HT-29 (cell line): ENCODE measurements at regions not wholly inside any gene's neighbourhood (a gene's known extent, or its start where the extent isn't known, plus 50 kb on each side); places are given as distances from the start of the nearest gene placed in this dataset.
A peak's percentile ranks its signal among the peaks of the same experiment; 100 is the strongest.
"Not testable (repeated sequence)": the region's sequence is repeated elsewhere in the genome, so short reads cannot be mapped to it uniquely, and the experiment has no call there.

Experiments used
- DNase-seq: peaks from one replicate; pipeline ENCODE4 v3.0.0-alpha.2; 2015; ENCODE audit warnings: low spot score

DNA sequence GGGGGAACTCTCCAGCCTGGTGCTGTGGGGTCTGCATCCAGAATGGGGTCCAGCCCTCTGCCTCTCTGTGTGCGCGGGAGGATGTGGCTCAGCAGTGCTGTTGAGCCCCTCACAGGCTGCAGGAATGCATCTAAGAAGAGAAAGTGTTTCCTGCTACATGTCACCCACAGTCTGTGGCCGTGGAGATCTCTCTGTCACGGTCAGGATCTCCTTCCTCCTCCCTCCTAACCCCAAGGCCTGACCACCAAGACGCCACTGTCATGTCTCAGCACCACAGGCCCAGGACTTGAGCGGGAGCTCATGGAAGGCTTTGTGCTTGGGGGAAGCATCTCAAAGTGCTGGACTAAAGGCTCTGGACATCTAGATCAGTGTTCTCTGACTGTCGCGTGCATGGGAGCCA lies 90.1 kb downstream of the SREK1 start:
- no peak for DNase-seq

DNA sequence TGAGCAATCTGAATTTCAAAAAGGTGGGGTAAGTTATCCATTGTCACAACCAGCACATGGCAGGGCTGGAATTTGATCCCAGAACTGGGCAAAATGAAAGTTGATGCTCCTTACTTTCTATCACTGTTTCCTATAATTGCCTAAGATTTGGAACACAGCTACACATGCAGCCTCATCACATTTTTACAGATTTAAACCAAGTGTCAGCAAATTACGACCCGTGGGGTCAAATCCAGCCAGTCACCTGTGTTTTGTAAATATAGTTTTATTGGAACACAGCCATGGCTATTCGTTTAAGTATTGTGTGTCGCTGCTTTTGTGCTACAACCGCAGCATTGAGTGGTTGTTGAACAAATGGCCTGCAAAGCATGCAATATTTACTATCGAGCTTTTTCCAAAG lies 94.3 kb downstream of the SREK1 start:
- no peak for DNase-seq

DNA sequence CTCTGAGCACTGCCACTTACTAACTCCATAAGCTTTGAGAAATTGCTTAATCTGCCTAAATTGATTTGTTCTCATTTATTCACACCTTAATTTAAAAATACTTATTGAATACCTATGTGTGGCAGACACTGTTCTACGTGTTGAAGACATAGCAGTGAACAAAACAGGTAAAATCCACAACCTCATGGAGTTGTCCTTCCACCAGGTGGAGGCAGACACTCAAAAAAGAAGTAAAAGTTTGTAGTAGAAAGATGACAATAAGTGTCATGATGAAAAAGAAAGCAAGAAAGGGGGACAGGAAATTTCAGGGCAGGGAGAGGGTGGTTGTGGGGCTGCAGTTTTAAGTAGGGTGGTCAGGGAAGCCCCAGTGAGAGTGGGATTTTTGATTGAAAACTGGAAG lies 94.9 kb downstream of the SREK1 start:
- peak; percentile 44 for DNase-seq

GRCh38 chr5:66241136-66241825 lies 97.2 kb downstream of the SREK1 start:
- no peak for DNase-seq

GRCh38 chr5:66242050-66242715 lies 98.1 kb downstream of the SREK1 start:
- no peak for DNase-seq

DNA sequence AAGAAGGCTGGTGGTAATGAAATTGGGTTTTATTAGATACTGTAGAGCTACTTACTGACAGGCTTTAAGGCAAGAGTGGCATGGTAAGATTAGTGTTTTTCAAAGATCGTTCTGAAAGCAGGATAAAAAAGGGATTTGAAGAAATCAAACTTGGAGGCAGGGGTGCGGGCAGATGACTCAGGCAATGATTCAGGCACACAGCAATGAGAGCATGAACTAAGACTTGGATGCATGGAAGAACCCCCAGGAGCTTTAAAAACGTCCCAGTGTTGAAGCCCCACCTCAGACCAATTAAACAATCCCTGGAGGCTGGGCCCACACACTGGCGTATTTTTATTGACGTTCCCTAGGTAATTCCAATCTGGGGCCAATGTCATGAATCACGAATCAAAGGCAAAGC lies 102.5 kb downstream of the SREK1 start:
- DNase-seq, result no peak

DNA sequence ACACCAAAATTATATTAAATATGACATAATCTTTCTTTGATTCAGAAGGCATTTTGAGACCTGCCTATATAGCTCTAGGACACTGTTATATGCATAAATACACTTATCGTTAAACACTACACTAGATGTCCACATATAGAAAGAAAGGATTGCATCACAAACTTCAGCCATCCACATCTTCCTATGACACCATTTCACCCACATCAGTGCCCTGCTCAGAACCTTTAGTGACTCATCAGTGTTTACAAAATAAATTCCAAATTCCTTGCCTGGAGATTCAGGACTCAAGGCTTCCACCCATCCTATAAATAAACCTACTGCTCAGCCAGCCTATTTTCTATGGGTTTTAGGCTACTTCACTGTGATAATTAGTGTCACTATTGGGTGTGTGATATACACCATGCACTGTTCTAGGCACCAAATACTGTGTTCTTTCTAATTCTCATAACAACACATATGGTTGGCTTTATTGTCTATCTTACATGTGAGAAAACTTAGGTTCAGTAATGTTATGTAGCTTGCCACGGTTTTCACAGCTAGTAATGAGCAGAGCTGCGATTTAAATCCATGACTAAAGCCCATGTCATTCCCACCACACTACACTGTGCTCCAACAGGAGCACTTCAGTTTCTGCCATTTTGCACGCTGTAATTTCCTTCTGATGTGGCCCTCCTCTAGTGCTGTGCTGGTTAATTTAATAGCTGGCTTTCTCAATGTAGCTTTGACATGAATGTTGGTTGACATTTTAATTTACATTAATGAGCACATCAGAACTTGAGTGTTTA lies 103.3 kb downstream of the SREK1 start:
- peak; percentile 17 for DNase-seq

DNA sequence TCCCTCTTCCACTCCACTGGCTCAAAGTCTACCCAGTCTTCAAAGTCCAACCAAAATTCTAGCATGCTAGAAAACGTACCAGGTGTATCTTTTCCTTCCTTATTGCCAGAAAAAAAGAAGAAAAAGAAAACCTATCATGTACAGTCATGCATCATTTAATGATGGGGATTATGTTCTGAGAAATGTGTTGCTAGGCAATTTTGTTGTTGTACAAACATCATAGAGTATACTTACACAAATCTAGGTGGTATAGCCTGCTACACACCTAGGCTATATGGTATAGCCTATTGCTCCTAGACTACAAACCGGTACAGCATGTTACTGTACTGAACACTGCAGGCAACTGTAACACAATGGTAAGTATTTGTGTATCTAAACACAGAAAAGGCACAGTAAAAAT lies 104.8 kb downstream of the SREK1 start:
- no peak for DNase-seq

DNA sequence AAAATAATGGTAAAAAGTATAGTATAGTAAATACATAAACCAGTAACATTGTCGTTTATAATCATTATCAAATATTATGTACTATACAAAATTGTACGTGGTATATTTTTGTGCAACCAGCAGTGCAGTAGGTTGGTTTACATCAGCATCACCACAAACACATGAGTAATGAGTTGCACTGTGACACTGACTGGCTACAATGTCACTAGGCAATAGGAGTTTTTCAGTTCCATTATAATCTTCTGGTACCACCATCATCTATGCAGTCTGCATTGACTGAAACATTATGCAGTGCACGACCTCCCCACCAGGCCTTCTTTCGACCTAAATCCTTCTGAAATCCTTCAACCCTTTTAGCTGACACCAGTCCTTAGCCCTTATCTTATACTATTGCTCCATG lies 105.8 kb downstream of the SREK1 start:
- DNase-seq, result no peak

- no peak for DNase-seq
These were observed 108.7 kb downstream of the SREK1 start for GRCh38 chr5:66252849-66253248.

DNA sequence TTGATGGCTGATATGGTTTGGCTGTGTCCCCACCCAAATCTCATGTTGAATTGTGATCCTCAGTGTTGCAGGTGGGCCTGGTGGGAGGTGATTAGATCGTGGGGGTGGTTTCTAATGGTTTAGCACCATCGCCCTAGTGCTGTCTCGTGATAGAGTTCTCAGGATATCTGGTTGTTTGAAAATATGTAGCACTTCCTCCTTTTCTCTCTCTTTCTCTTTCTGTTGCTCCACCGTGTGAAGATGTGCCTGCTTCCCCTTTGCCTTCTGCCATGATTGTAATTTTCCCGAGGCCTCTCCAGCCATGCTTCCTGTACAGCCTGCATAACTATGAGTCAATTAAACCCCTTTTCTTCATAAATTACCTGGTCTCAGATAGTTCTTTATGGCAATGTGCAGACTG lies 111.6 kb downstream of the SREK1 start:
- DNase-seq, result no peak

DNA sequence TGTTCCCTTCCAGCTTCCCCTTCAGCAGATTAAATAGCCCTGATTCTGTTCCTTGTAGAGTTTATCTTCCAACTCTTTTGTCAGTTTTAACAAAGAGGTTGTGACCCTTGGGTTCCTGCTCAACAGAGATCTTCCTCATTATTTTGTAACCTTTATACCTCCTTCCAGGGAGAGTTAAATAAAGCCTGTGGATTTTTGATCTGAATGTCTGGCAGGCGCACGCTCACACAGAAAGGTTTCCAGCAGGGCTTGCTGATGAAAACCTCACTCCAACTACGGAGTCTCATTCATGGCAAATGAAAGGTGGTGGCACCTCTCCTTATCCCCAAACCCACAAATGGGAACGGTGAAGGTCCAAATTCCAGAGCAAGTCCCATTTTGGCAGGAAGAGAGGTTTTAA lies 129.0 kb downstream of the SREK1 start:
- DNase-seq, result no peak

GRCh38 chr5:66276986-66277385 lies 132.9 kb downstream of the SREK1 start:
- DNase-seq, result no peak

DNA sequence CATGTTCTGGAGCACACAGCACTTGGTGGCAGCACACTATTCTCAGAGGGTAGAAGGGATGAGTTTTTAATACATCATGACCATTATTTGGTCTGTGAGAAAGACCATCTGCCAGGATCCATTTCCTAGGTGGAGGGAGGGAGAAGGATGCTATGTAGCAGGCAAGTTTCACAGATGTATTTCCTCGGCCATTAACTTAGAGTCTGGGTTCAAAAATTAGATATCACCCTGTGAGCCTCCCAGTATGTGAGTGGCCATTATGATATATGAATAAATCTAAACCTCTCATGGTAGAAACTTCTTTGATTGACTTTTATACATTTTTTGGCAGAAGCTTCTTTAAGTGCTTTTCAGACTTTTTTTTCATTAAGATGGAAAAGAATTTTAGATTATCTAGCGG lies 133.9 kb downstream of the SREK1 start:
- DNase-seq, result no peak

GRCh38 chr5:66281294-66281693 lies 137.2 kb downstream of the SREK1 start:
- DNase-seq, result no peak

DNA sequence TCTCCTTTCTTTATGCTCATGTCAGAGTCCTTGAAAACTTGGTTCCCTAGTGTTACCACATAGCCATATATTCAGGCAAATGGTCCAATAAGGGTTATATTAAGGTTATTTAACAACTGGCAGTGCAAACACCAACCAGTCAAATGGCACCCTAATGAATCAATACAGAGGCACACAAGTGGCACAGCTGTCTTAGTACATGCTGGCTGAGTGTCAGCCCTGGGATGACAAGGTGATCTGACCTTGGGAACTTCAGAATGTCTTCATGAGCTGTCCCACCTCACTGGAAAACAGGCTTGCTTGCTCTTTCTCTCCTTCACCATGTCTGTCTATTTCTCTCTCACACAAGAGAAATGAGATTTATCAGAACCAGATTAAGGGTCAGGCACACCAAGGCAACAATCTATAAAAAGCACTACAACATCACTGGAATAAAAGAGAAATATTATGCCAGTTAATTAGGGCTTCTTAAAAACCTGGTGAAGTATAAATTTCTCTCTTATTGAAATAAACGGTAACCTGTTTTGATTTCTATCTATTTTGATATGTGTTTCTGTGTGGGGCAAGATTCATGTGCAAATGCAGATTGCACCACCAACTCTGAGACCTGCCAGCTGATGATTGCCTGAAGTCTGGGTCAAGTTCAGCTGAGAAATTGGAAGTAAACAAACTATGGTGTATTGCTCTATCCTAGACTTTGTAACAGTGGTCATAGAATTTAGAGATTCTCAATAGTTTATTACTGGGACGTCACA lies 140.7 kb downstream of the SREK1 start:
- DNase-seq, result no peak

DNA sequence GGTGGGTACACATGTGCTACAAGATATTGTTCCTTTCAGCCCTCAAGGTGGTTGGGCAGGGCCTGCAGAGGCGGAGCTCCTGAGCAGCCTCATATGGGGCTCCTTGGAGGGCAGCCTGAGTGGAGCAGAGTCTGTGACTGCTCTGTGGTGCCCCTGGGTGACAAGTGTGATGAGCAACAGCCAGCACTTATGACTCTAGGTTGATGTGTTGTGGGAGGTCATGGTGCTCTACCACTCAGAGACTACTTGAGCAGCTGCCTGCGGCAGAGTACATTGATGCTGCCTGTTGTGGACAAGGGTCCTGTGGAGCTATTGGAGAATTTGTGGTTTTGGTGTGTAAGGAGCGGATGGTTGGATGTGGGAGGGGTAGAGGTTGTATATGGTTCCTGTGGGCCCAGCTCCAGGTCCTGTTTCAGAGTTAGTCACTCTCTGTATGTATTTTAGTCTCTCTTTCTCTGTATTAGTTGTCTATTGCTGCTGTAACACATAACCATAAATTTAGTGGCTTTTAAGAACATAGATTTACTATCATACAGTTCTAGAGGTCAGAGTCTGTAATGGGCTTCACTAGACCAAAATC lies 141.3 kb downstream of the SREK1 start:
- DNase-seq, result no peak

DNA sequence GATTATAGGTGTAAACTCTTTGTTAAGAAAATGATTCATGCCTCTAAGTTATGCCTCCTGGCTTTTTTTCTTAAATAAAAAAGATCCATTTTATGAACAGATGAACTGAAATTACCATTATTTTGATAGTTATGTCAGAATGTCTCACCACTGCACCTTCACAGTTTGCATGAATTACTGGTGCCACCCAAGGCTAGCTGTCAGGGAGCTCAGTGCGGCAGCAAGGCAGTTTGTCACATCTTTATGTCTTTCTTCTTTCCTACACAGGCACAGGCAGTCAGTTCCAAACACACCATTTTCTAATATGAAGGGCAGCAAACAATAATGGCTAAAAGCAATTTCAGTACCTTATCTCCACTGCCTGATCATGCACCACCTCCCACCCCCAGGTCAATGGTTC lies 147.7 kb downstream of the SREK1 start:
- DNase-seq, result no peak

- DNase-seq, result not testable (repeated sequence)
These were observed 149.8 kb downstream of the SREK1 start for GRCh38 chr5:66293851-66294250.

- no peak for DNase-seq
These were observed 155.4 kb downstream of the SREK1 start for GRCh38 chr5:66299463-66299862.

DNA sequence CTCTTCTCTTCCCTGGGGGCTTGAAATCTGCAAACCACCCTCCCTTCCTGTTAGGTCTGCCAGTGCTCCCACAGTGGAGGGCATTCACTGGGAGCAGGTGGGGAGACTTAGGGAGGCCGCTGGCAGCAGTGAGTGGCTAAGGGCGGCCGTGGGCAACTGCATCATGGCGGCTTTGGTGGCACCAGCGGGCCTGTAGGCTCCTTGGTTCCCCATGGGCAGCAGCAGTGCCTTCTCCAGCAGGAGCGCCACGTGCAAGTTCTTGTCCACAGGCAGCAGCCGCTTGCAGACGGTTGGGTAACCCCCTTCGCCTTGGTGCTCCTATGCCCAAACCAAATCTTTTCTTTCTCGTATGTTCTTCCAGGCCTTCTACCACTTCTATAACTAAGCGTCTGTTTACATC lies 158.2 kb downstream of the SREK1 start:
- no peak for DNase-seq
